Peyer's patch (tissue), 4 donors: ENCODE measurements at regions not wholly inside any gene's neighbourhood (a gene's known extent, or its start where the extent isn't known, plus 50 kb on each side); places are given as distances from the start of the nearest gene placed in this dataset.

ENCODE experiments used
- POLR2A ChIP-seq, 2 donors: fragments of 450-650 bp; IDR thresholded peaks; one replicate each; pipeline ENCODE4 v1.5.1; 2017; ENCODE audit warnings: antibody characterized with exemption in 2 of 2, mild to moderate bottlenecking in 2 of 2, moderate library complexity in 2 of 2
- TF ChIP-seq, protein P1 (sequence below), 6 experiments: fragments of 450-650 bp in 4 of 6; fragments of 200-600 bp in 2 of 6; sonication (generic) in 1 of 6; IDR thresholded peaks; one replicate each; pipeline ENCODE4 v1.5.1; 2017 to 2019; ENCODE audit warnings: antibody characterized with exemption in 6 of 6, mild to moderate bottlenecking in 3 of 6, moderate library complexity in 1 of 6

DNA sequence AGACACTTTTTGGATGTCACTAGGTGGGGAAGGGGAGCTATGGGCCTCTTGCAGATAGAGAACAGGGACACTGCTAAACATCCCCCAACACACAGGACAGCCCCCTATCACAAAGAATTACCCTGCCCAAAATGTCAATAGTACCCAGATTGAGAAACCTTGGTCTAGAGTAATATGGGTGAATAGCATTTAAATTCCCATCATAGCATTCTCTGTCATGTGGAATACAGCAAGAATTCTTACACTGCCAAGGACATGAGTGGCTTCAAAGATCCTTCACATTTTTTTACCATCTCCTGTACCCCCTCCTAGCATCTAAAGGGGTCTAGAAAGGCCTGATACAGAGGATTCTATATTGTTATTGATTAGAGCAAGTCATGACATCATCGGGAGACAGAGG lies 83.1 kb upstream of the SSTR4 start:
- TF ChIP-seq, protein P1, sequence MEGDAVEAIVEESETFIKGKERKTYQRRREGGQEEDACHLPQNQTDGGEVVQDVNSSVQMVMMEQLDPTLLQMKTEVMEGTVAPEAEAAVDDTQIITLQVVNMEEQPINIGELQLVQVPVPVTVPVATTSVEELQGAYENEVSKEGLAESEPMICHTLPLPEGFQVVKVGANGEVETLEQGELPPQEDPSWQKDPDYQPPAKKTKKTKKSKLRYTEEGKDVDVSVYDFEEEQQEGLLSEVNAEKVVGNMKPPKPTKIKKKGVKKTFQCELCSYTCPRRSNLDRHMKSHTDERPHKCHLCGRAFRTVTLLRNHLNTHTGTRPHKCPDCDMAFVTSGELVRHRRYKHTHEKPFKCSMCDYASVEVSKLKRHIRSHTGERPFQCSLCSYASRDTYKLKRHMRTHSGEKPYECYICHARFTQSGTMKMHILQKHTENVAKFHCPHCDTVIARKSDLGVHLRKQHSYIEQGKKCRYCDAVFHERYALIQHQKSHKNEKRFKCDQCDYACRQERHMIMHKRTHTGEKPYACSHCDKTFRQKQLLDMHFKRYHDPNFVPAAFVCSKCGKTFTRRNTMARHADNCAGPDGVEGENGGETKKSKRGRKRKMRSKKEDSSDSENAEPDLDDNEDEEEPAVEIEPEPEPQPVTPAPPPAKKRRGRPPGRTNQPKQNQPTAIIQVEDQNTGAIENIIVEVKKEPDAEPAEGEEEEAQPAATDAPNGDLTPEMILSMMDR (IDR thresholded peaks at IDR 0.05): no peak
- TF ChIP-seq POLR2A (IDR thresholded peaks at IDR 0.05): no peak
